HEK293T (cell line): ENCODE measurements at regions not wholly inside any gene's neighbourhood (a gene's known extent, or its start where the extent isn't known, plus 50 kb on each side); places are given as distances from the start of the nearest gene placed in this dataset.

Experiments used
- ARNT ChIP-seq: fragments of 450-650 bp; IDR thresholded peaks from 2 replicates; pipeline ENCODE4 v1.6.1; 2017; ENCODE audit warnings: mild to moderate bottlenecking
- BHLHE40 ChIP-seq: fragments of 450-650 bp; IDR thresholded peaks from 2 replicates; pipeline ENCODE4 v1.6.1; 2016; ENCODE audit warnings: mild to moderate bottlenecking, moderate library complexity, borderline replicate concordance
- CTBP1 ChIP-seq: fragments of 450-650 bp; IDR thresholded peaks from 2 replicates; pipeline ENCODE4 v1.6.1; 2016; ENCODE audit warnings: borderline replicate concordance
- FOXA1 ChIP-seq: fragments of 450-650 bp; IDR thresholded peaks from 2 replicates; pipeline ENCODE4 v1.6.1; 2016; ENCODE audit warnings: mild to moderate bottlenecking
- FOXK2 ChIP-seq: fragments of 450-650 bp; IDR thresholded peaks from 2 replicates; pipeline ENCODE4 v1.6.1; 2016; ENCODE audit warnings: mild to moderate bottlenecking
- L3MBTL2 ChIP-seq: fragments of 450-650 bp; conservative IDR thresholded peaks from 2 replicates; pipeline ENCODE4 v1.6.1; 2016; ENCODE audit warnings: mild to moderate bottlenecking
- LEF1 ChIP-seq: fragments of 450-650 bp; IDR thresholded peaks from 2 replicates; pipeline ENCODE4 v1.6.1; 2017; ENCODE audit warnings: mild to moderate bottlenecking, borderline replicate concordance
- NFRKB ChIP-seq: fragments of 450-650 bp; IDR thresholded peaks from 2 replicates; pipeline ENCODE4 v1.6.1; 2016; ENCODE audit warnings: mild to moderate bottlenecking, moderate library complexity
- SP1 ChIP-seq: fragments of 450-650 bp; IDR thresholded peaks from 2 replicates; pipeline ENCODE4 v1.6.1; 2017
- SUZ12 ChIP-seq: fragments of 450-650 bp; IDR thresholded peaks from 2 replicates; pipeline ENCODE4 v1.6.1; 2016; ENCODE audit warnings: mild to moderate bottlenecking
- TARDBP ChIP-seq: fragments of 450-650 bp; IDR thresholded peaks from 2 replicates; pipeline ENCODE4 v1.6.1; 2016
- ZNF384 ChIP-seq: fragments of 450-650 bp; IDR thresholded peaks from 2 replicates; pipeline ENCODE4 v1.6.1; 2016

- no peak for TF ChIP-seq FOXK2
- no peak for TF ChIP-seq ZNF384
- no peak for TF ChIP-seq L3MBTL2
- TF ChIP-seq LEF1, result no peak
- TF ChIP-seq FOXA1, result no peak
- no peak for TF ChIP-seq CTBP1
- TF ChIP-seq ARNT, result no peak
- TF ChIP-seq TARDBP, result no peak
- no peak for TF ChIP-seq SP1
- TF ChIP-seq SUZ12, result no peak
- no peak for TF ChIP-seq NFRKB
- no peak for TF ChIP-seq BHLHE40
Measured at GRCh38 chr5:125194883-125195282, 448.4 kb upstream of the ZNF608 start.
